ENCODE measurements at regions not wholly inside any gene's neighbourhood (a gene's known extent, or its start where the extent isn't known, plus 50 kb on each side); places are given as distances from the start of the nearest gene placed in this dataset.

DNA sequence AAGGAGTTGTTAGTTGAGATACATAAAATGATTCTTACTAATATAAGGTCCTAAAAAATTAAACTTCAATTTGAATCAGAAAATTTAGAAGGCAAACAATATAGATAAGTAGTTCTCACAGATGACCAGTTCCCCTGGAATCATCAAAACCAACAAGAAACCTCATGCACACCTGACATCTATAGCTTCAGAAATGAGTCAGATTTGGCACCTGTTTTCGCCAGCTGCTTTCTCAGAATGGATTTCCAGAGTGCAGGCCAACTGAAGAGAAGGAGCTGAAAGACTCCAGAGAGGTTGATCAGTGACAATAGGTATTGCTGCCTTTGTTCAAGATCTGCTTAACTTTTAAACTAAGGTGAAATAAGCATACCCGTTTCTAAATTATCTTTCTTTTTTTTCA lies 192.4 kb downstream of the RDH14 start:
- TF ChIP-seq TAF1 (IDR thresholded peaks at IDR 0.05; ENCODE audit: borderline replicate concordance, low read depth, low read length): no peak
- TF ChIP-seq POLR2AphosphoS5 (IDR thresholded peaks at IDR 0.05; ENCODE audit: low read depth, low read length): no peak
